ENCODE measurements at regions not wholly inside any gene's neighbourhood (a gene's known extent, or its start where the extent isn't known, plus 50 kb on each side); places are given as distances from the start of the nearest gene placed in this dataset.

- Histone ChIP-seq H3K27me3 (ENCODE audit: insufficient read depth, low read depth, low read length) (no peaks in the 10 kb centered on the region), H2AFZ (ENCODE audit: low read depth, low read length) (no peak overlapping the region), H3K4me2 (ENCODE audit: low read length) (no peak overlapping the region), H3K79me2 (replicated peaks; ENCODE audit: insufficient read depth, low read length) (no peaks in the 10 kb centered on the region), H3F3A (ENCODE audit: insufficient read depth, low read length, poor library complexity, severe bottlenecking) (no peaks in the 10 kb centered on the region), H3K9me2 (ENCODE audit: insufficient read depth, low read length) (no peaks in the 10 kb centered on the region), H3K4me3 (ENCODE audit: low read length) (no peak overlapping the region), H3K9me3 (ENCODE audit: low read length) (no peaks in the 10 kb centered on the region), H4K20me1 (ENCODE audit: insufficient read depth) (no peaks in the 10 kb centered on the region), H3K9ac (ENCODE audit: low read length) (no peak overlapping the region), H3K36me3 (ENCODE audit: insufficient read depth, low read length) (no peaks in the 10 kb centered on the region), H3K27ac (ENCODE audit: low read length) (no peak overlapping the region)
- TF ChIP-seq MXI1 (conservative IDR thresholded peaks at IDR 0.05; ENCODE audit: poor library complexity, severe bottlenecking) (no peak), POLR2AphosphoS5 (IDR thresholded peaks at IDR 0.05) (no peak), EP300 (conservative IDR thresholded peaks at IDR 0.05; ENCODE audit: poor library complexity, severe bottlenecking) (no peak), RAD21 (conservative IDR thresholded peaks at IDR 0.05) (no peak), SMC3 (conservative IDR thresholded peaks at IDR 0.05; ENCODE audit: poor library complexity) (no peak), CTCF (IDR thresholded peaks at IDR 0.05; ENCODE audit: poor library complexity, severe bottlenecking) (no peak), EZH2 (IDR thresholded peaks at IDR 0.05; ENCODE audit: borderline replicate concordance, insufficient read depth, low read length, poor library complexity, severe bottlenecking) (no peak), TAF1 (IDR thresholded peaks at IDR 0.05; ENCODE audit: low read depth) (no peak), REST (IDR thresholded peaks at IDR 0.05; ENCODE audit: borderline replicate concordance) (no peak)
These were observed 2208.1 kb upstream of the WWC1 start for GRCh38 chr5:166083183-166083959.

GRCh38 chr5:166086568-166086967, 2204.9 kb upstream of the WWC1 start:
- Histone ChIP-seq H3K36me3 (ENCODE audit: insufficient read depth, low read length) (no peaks in the 10 kb centered on the region), H3K27me3 (ENCODE audit: insufficient read depth, low read depth, low read length) (no peaks in the 10 kb centered on the region), H3K79me2 (replicated peaks; ENCODE audit: insufficient read depth, low read length) (no peaks in the 10 kb centered on the region), H2AFZ (ENCODE audit: low read depth, low read length) (no peak overlapping the region), H3K4me2 (ENCODE audit: low read length) (no peak overlapping the region), H3K9ac (ENCODE audit: low read length) (no peak overlapping the region), H3K9me3 (ENCODE audit: low read length) (no peaks in the 10 kb centered on the region), H3K27ac (ENCODE audit: low read length) (no peak overlapping the region), H4K20me1 (ENCODE audit: insufficient read depth) (no peaks in the 10 kb centered on the region), H3F3A (ENCODE audit: insufficient read depth, low read length, poor library complexity, severe bottlenecking) (no peaks in the 10 kb centered on the region), H3K4me3 (ENCODE audit: low read length) (no peak overlapping the region), H3K9me2 (ENCODE audit: insufficient read depth, low read length) (no peaks in the 10 kb centered on the region)
- TF ChIP-seq CTCF (IDR thresholded peaks at IDR 0.05; ENCODE audit: poor library complexity, severe bottlenecking) (no peak), POLR2AphosphoS5 (IDR thresholded peaks at IDR 0.05) (no peak), REST (IDR thresholded peaks at IDR 0.05; ENCODE audit: borderline replicate concordance) (no peak), MXI1 (conservative IDR thresholded peaks at IDR 0.05; ENCODE audit: poor library complexity, severe bottlenecking) (no peak), EZH2 (IDR thresholded peaks at IDR 0.05; ENCODE audit: borderline replicate concordance, insufficient read depth, low read length, poor library complexity, severe bottlenecking) (no peak)
